ENCODE measurements at regions not wholly inside any gene's neighbourhood (a gene's known extent, or its start where the extent isn't known, plus 50 kb on each side); places are given as distances from the start of the nearest gene placed in this dataset.

DNA sequence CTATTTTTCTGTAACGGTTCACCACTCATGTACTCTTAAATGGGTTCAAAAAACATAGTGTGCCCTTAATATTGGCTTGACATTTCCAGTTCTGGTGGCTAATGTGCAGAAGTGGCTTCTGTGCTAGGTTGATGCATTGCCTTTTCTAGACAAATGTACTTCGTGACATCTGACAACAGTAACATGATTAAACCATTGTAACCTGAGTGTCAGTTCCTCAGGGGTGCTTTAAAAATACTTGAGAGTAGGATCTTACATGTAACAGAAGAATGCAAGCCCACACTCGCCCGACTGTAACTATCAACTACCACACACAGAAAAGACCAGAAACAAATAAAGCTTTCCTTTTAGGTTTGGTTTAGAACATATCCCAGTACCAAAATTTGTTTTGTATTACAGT is 393.4 kb upstream of the NFE2L3 start:
- no peak for DNase-seq

GRCh38 chr7:25759286-25759685 is 392.7 kb upstream of the NFE2L3 start:
- no peak for DNase-seq

DNA sequence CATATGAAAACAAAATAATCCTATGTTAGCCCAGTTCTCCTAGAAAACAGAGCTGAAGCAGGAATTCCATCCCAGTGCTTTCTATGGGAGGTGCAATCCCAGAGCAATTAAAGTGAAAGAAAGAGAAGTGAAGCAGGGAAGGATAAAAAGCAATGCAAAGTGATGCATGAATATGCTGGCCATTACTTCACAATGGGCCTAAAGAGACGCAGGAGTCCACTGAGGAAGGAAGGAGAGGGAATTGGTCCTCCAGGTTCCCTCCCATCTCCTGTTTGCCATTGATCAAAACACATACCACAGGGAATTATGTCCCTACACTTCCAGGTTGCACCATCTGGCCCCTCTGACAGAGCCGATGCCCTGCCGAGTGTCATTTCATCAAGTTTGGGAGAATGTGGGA is 392.2 kb upstream of the NFE2L3 start:
- no peak for DNase-seq

GRCh38 chr7:25762511-25763462 is 389.2 kb upstream of the NFE2L3 start:
- DNase-seq: no peak

DNA sequence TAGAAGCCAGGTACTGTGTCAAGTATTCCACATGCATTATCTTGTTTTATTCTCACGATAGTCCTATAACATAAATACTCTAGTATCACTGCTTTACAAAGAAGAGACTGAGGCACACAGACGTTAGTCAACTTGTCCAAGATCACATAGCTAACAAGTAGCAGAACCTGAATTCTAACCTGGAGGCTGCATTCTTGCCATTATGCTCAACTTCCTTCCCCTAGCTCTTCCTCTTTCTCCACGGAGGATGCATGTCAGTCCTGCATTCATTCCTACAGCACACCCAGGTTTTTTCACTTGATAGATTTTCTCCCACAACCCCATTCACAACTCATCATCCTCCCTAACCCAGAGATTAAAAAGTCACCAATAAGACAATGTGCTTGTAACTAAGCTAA is 388.5 kb upstream of the NFE2L3 start:
- DNase-seq: no peak

- no peak for DNase-seq
These were observed 386.8 kb upstream of the NFE2L3 start for GRCh38 chr7:25765110-25765655.

- DNase-seq: no peak
These were observed 381.8 kb upstream of the NFE2L3 start for GRCh38 chr7:25770235-25770634.

DNA sequence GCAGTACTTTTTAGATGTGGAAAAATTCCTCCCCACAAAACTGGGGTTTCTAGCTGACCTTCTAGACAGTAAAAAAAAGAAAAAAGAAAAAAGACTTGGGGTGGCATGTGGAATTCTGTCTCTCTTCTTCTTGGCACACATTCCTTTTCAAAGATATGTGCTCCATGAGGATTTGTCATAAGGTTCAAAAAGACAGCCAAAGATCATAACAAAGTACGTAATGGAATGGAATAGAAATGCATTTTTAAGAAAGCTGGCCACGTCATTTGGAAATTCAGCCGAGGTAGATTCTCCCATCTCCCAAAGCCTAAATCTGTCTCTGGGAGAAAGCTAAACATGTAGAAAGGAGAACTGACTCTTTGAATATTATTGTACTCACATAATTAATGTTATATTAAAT is 381.3 kb upstream of the NFE2L3 start:
- no peak for DNase-seq

DNA sequence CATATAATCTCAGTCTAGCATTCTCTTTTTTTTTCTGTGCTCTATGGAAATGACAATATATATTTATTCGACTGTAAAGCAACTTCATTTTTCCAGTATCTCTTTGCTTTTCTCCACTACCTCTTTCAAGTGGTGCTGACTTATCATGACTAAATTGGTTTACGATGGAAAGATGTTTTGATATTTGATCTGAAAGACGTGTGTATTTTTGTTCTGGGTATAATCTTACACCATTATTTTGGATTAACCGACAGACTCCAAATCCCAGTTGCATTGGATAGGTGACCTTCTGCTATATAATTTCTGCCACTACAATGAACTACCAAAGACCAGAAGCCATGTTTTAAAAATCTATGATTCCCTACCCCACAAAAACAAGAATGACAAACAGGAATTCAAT is 380.5 kb upstream of the NFE2L3 start:
- DNase-seq: no peak

DNA sequence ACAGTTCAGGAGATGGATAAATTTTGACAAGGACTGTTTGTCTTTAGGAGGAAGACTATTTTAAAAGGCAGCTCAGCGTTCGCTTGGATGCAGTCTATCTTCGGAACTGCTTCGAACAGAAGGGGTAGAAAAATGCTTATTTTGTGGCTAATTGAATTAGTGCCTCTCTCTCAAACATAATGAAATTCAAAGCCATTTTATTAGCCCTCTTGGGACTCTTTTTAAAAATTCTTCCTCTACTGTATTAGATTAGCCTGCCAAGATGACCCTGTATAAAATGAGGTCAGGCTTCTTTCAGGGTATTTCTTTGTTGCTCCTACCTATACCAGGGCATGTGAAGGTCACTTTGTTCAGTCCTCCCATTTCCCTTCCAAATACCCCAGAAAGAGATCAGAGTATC is 379.2 kb upstream of the NFE2L3 start:
- no peak for DNase-seq

DNA sequence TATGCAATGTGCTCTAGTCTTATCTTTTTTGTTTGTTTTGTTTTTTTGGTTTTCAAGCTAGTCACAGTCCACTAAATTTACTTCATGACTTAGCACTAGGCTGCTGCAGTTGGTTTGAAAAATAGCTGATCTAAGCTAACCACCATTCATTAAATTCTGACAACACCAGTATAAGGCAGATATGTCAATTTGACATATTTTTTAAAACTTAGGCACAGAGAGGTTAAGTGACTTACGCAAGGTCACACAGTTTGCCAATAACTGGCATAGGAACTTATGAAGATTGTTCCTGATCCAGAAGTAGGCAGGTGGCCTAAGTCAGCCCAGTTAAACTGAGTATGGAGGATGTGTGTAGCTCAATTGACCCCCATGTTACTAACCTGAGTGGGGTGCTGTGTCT is 377.3 kb upstream of the NFE2L3 start:
- DNase-seq: no peak

GRCh38 chr7:25775570-25775969 is 376.4 kb upstream of the NFE2L3 start:
- no peak for DNase-seq

DNA sequence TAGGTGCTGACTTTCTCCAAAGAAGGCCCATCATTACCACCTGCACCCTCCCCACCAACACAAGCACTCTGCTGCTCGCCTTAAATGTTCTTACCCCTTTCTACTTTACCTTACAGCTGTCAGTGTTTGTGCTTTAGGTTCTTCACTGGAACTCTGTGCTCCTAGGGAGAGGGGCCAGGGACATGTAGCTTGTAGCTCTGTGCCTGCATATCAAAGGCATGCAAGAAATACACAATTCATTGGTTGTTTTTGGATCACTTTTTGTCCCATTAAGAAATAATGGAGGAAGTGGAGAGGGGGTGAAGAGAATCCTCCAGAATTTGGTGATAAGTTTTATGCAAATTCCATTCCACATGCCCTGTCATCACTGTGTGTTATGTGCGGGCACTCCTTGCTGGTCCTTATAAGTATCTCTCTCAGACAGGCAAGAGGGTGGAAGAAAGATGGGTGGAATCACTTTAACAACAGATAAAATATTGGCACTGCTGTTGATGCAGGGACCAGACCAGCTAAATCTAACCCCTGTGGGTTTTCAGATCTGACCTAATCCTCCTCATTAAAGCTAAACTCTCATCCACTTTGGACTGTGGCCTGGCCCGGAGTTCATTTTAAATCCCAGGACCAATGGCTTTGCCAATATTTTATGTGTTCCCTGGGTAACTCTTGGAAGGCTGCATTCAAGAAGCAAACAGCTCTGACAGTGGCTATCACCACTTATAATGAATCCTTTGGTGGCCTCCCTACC is 375.8 kb upstream of the NFE2L3 start:
- no peak for DNase-seq

- no peak for DNase-seq
These were observed 375.3 kb upstream of the NFE2L3 start for GRCh38 chr7:25776744-25777123.

GRCh38 chr7:25777969-25778708 is 373.9 kb upstream of the NFE2L3 start:
- DNase-seq: no peak

- no peak for DNase-seq
These were observed 372.9 kb upstream of the NFE2L3 start for GRCh38 chr7:25779002-25779546.

DNA sequence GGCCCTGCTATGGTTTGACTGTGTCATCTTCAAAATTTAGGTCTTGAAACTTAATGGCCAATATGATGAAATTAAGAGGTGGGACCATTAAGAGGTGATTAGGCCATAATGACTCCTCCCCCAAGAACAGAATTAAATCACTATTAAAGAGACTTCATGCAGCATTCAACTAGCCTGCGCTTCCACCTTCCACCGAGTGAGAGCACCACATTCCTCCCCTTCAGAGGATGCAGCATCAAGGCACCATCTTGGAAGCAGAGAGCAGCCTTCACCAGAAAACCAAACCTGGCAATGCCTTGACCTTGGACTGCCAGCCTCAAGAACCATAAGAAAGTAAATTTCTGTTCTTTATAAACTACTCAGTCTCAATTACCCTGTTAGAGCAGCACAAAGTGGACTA is 371.1 kb upstream of the NFE2L3 start:
- DNase-seq: no peak

DNA sequence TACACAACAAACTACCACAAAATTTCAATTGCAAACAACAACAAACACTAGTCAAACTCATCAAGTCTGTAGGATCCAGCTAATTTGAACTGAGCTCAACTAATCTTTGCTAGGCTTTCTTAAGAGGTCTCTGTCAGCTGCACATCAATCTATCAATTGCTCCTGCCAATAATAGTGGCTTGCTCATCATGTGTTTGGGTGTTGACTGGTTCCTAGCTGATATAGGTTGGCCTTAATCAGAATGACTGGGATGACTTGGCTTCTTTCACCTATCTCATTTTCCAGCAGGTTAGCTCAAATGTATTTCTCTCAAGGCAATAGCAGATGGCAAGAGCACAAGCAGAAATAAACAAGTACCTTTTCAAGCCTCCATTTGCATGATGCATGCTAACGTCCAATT is 370.3 kb upstream of the NFE2L3 start:
- DNase-seq: no peak

GRCh38 chr7:25786936-25787335 is 365.1 kb upstream of the NFE2L3 start:
- no peak for DNase-seq

DNA sequence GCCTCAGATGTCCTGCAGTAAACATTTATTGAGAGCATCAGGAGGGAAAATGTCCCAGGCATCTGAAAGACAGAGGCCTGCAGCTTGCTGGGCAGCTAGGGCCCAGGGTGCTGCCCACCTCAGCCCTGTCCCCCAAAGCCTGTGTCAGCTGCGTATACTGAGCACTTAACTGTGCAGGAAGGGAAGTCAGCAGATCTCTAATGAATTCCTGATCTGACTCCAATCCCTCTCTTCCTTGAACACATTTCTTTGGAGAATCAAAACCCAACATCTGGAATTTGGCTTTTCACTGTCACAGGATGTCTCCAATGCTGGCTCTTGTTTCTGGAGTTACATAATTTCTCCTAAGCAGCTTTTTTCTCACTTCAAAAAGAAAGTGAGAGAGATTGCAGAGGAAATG is 364.7 kb upstream of the NFE2L3 start:
- DNase-seq: no peak

GRCh38 chr7:25788371-25788770 is 363.6 kb upstream of the NFE2L3 start:
- no peak for DNase-seq

GRCh38 chr7:25788961-25789620 is 362.9 kb upstream of the NFE2L3 start:
- DNase-seq: no peak

All from effector CD4-positive, alpha-beta T cell (primary cell).